Activated CD4-positive, alpha-beta T cell treated with anti-CD3 and anti-CD28 coated beads for 36 hours (primary cell): ENCODE measurements at regions not wholly inside any gene's neighbourhood (a gene's known extent, or its start where the extent isn't known, plus 50 kb on each side); places are given as distances from the start of the nearest gene placed in this dataset.
"Not testable (repeated sequence)": the region's sequence is repeated elsewhere in the genome, so short reads cannot be mapped to it uniquely, and the experiment has no call there.

Source experiments
- ATAC-seq: fragments of 200-7000 bp; cut with Tn5 transposase; one replicate; pipeline ENCODE4 v1.10.0; 2021; ENCODE audit warnings: mild to moderate bottlenecking, moderate library complexity
- CTCF ChIA-PET: fragments of 350-600 bp; sonication (Branson Sonifier 250); formaldehyde crosslinking; loops from one replicate; lab custom pipeline; 2021; ENCODE audit warnings: antibody characterized with exemption; lab: Charles Lee
- POLR2A ChIA-PET: fragments of 350-600 bp; sonication (Branson Sonifier 250); formaldehyde crosslinking; loops from one replicate; lab custom pipeline; 2021; ENCODE audit warnings: antibody characterized with exemption, inconsistent platforms; lab: Charles Lee
- DNase-seq: peaks from one replicate; pipeline ENCODE4 v3.0.0-alpha.2; 2020
- H3K27ac Mint-ChIP-seq: one replicate; pipeline ENCODE4 v1.8.0; 2021; ENCODE audit warnings: mixed read lengths
- H3K27me3 Mint-ChIP-seq: one replicate; pipeline ENCODE4 v1.8.0; 2021; ENCODE audit warnings: mixed read lengths
- H3K36me3 Mint-ChIP-seq: one replicate; pipeline ENCODE4 v1.8.0; 2021; ENCODE audit warnings: low read depth, mixed read lengths
- H3K4me1 Mint-ChIP-seq: one replicate; pipeline ENCODE4 v1.8.0; 2021; ENCODE audit warnings: mixed read lengths
- H3K4me3 Mint-ChIP-seq: one replicate; pipeline ENCODE4 v1.8.0; 2021; ENCODE audit warnings: mild to moderate bottlenecking, moderate library complexity, mixed read lengths
- H3K9me3 Mint-ChIP-seq: one replicate; pipeline ENCODE4 v1.8.0; 2021; ENCODE audit warnings: low read depth, mixed read lengths
- intact Hi-C, 2 experiments: fragments of 100-400 bp; cut with DNase I in 1 of 2; cut with micrococcal nuclease in 1 of 2; formaldehyde crosslinking; loops; one replicate each; pipeline versions ENCODE4 v1.14.2 to v1.15.1; 2022 to 2024; cut with DNase I, micrococcal nuclease

- ATAC-seq, H3K36me3 Mint-ChIP-seq, H3K4me3 Mint-ChIP-seq, intact Hi-C loops, H3K9me3 Mint-ChIP-seq, POLR2A ChIA-PET, DNase-seq, H3K27me3 Mint-ChIP-seq, CTCF ChIA-PET: not testable (repeated sequence)
- H3K4me1 Mint-ChIP-seq = peaks cover 19% of the 10 kb centered on the region
- peak overlapping the region; percentile 51 for H3K27ac Mint-ChIP-seq
Observed at GRCh38 chr1:146375108-146375507, 146.3 kb upstream of the NOTCH2NLA start.

GRCh38 chr1:146369940-146370339 is 141.1 kb upstream of the NOTCH2NLA start:
- intact Hi-C loops, H3K27me3 Mint-ChIP-seq, ATAC-seq, POLR2A ChIA-PET, H3K36me3 Mint-ChIP-seq, H3K9me3 Mint-ChIP-seq, CTCF ChIA-PET, H3K4me1 Mint-ChIP-seq: not testable (repeated sequence)
- DNase-seq = peak; percentile 76
- Mint-ChIP-seq H3K4me3 (peak overlapping the region; percentile 76), H3K27ac (peak overlapping the region; percentile 86)

- intact Hi-C loops, H3K36me3 Mint-ChIP-seq: not testable (repeated sequence)
Observed at GRCh38 chr1:146355373-146355772, 126.6 kb upstream of the NOTCH2NLA start.

GRCh38 chr1:146326863-146327262 is 98.0 kb upstream of the NOTCH2NLA start:
- ATAC-seq, H3K27ac Mint-ChIP-seq, H3K4me1 Mint-ChIP-seq, H3K36me3 Mint-ChIP-seq, H3K9me3 Mint-ChIP-seq, intact Hi-C loops, H3K4me3 Mint-ChIP-seq, DNase-seq, CTCF ChIA-PET, POLR2A ChIA-PET, H3K27me3 Mint-ChIP-seq: not testable (repeated sequence)

More at GRCh38 chr1:146355373-146355772, 126.6 kb upstream of the NOTCH2NLA start:
- H3K4me3 Mint-ChIP-seq, H3K9me3 Mint-ChIP-seq, ATAC-seq, DNase-seq, H3K27me3 Mint-ChIP-seq, CTCF ChIA-PET, H3K4me1 Mint-ChIP-seq, H3K27ac Mint-ChIP-seq, POLR2A ChIA-PET: not testable (repeated sequence)

GRCh38 chr1:146324463-146324862 is 95.6 kb upstream of the NOTCH2NLA start:
- H3K4me3 Mint-ChIP-seq, H3K27me3 Mint-ChIP-seq, ATAC-seq, DNase-seq, H3K4me1 Mint-ChIP-seq, H3K27ac Mint-ChIP-seq, POLR2A ChIA-PET, CTCF ChIA-PET, H3K9me3 Mint-ChIP-seq, intact Hi-C loops, H3K36me3 Mint-ChIP-seq: not testable (repeated sequence)

- H3K4me1 Mint-ChIP-seq, H3K27ac Mint-ChIP-seq, H3K36me3 Mint-ChIP-seq, CTCF ChIA-PET, H3K27me3 Mint-ChIP-seq, H3K9me3 Mint-ChIP-seq, DNase-seq, POLR2A ChIA-PET, intact Hi-C loops, ATAC-seq, H3K4me3 Mint-ChIP-seq: not testable (repeated sequence)
Observed at GRCh38 chr1:146323302-146323701, 94.5 kb upstream of the NOTCH2NLA start.

- H3K27me3 Mint-ChIP-seq, DNase-seq, H3K9me3 Mint-ChIP-seq, intact Hi-C loops, CTCF ChIA-PET, H3K4me1 Mint-ChIP-seq, H3K36me3 Mint-ChIP-seq, H3K27ac Mint-ChIP-seq, POLR2A ChIA-PET, H3K4me3 Mint-ChIP-seq, ATAC-seq: not testable (repeated sequence)
Observed at GRCh38 chr1:146322893-146323292, 94.1 kb upstream of the NOTCH2NLA start.

- DNase-seq, H3K4me3 Mint-ChIP-seq, ATAC-seq, H3K27ac Mint-ChIP-seq, H3K9me3 Mint-ChIP-seq, H3K36me3 Mint-ChIP-seq, H3K4me1 Mint-ChIP-seq, intact Hi-C loops, H3K27me3 Mint-ChIP-seq, POLR2A ChIA-PET, CTCF ChIA-PET: not testable (repeated sequence)
Observed at GRCh38 chr1:146318715-146319114, 89.9 kb upstream of the NOTCH2NLA start.

- POLR2A ChIA-PET, H3K27ac Mint-ChIP-seq, H3K4me3 Mint-ChIP-seq, CTCF ChIA-PET, H3K36me3 Mint-ChIP-seq, H3K4me1 Mint-ChIP-seq, DNase-seq, intact Hi-C loops, H3K27me3 Mint-ChIP-seq, H3K9me3 Mint-ChIP-seq: not testable (repeated sequence)
- peak; percentile 26 for ATAC-seq
Observed at GRCh38 chr1:146317785-146318184, 89.0 kb upstream of the NOTCH2NLA start.

- POLR2A ChIA-PET, intact Hi-C loops, H3K27ac Mint-ChIP-seq, H3K4me3 Mint-ChIP-seq, H3K27me3 Mint-ChIP-seq, DNase-seq, H3K36me3 Mint-ChIP-seq, H3K9me3 Mint-ChIP-seq, ATAC-seq, CTCF ChIA-PET, H3K4me1 Mint-ChIP-seq: not testable (repeated sequence)
Observed at GRCh38 chr1:146314449-146315246, 85.8 kb upstream of the NOTCH2NLA start.

GRCh38 chr1:146310579-146310978 is 81.8 kb upstream of the NOTCH2NLA start:
- H3K4me3 Mint-ChIP-seq, ATAC-seq, CTCF ChIA-PET, H3K4me1 Mint-ChIP-seq, intact Hi-C loops, DNase-seq, H3K27ac Mint-ChIP-seq, POLR2A ChIA-PET, H3K36me3 Mint-ChIP-seq, H3K27me3 Mint-ChIP-seq, H3K9me3 Mint-ChIP-seq: not testable (repeated sequence)

GRCh38 chr1:146309427-146309826 is 80.6 kb upstream of the NOTCH2NLA start:
- CTCF ChIA-PET, H3K9me3 Mint-ChIP-seq, H3K27ac Mint-ChIP-seq, POLR2A ChIA-PET, H3K36me3 Mint-ChIP-seq, DNase-seq, intact Hi-C loops, H3K4me1 Mint-ChIP-seq, ATAC-seq, H3K4me3 Mint-ChIP-seq, H3K27me3 Mint-ChIP-seq: not testable (repeated sequence)
